CD4-positive, CD25-positive, alpha-beta regulatory T cell (primary cell): ENCODE measurements at regions not wholly inside any gene's neighbourhood (a gene's known extent, or its start where the extent isn't known, plus 50 kb on each side); places are given as distances from the start of the nearest gene placed in this dataset.

Experiments
- ATAC-seq, 2 donors: fragments of 150-1000 bp; cut with Tn5 transposase; one replicate each; pipeline ENCODE4 v1.10.0; 2021; ENCODE audit warnings: low read depth in 2 of 2, moderate number of reproducible peaks in 2 of 2, moderate library complexity in 1 of 2
- DNase-seq, 3 donors: peaks; one replicate each; pipeline versions ENCODE4 v3.0.0 to v3.0.0-alpha.2; 2012 to 2022; ENCODE audit warnings: mixed read lengths in 1 of 3
- H3K27ac ChIP-seq: one replicate; pipeline ENCODE4 v1.7.0; 2013; ENCODE audit warnings: mild to moderate bottlenecking, low read length; ENCODE audit not compliant: insufficient read depth, poor library complexity, severe bottlenecking
- H3K27me3 ChIP-seq: one replicate; pipeline ENCODE4 v1.7.0; 2013; ENCODE audit warnings: low read length; ENCODE audit not compliant: control insufficient read depth, insufficient read depth
- H3K36me3 ChIP-seq: one replicate; pipeline ENCODE4 v1.7.0; 2013; ENCODE audit warnings: mild to moderate bottlenecking, low read length, moderate library complexity; ENCODE audit not compliant: control insufficient read depth, insufficient read depth
- H3K4me1 ChIP-seq: 2 replicates; pipeline ENCODE4 v1.7.0; 2013; ENCODE audit warnings: mild to moderate bottlenecking, low read length; ENCODE audit not compliant: insufficient read depth, control insufficient read depth, poor library complexity, severe bottlenecking
- H3K4me3 ChIP-seq: one replicate; pipeline ENCODE4 v1.7.0; 2013; ENCODE audit warnings: low read depth, mild to moderate bottlenecking, low read length, moderate library complexity
- H3K9me3 ChIP-seq, 2 experiments: 1 replicate in 1 of 2; 2 replicates in 1 of 2; pipeline ENCODE4 v1.7.0; 2013; ENCODE audit warnings: low read length in 2 of 2, mild to moderate bottlenecking in 1 of 2, moderate library complexity in 1 of 2; ENCODE audit not compliant: control insufficient read depth in 2 of 2
- H3K27ac Mint-ChIP-seq, 3 donors: one replicate each; pipeline ENCODE4 v1.8.0; 2020 to 2022; ENCODE audit warnings: mild to moderate bottlenecking in 3 of 3, mixed read lengths in 3 of 3, moderate library complexity in 2 of 3
- H3K27me3 Mint-ChIP-seq: one replicate; pipeline ENCODE4 v1.8.0; 2022; ENCODE audit warnings: mild to moderate bottlenecking, mixed read lengths
- H3K36me3 Mint-ChIP-seq: one replicate; pipeline ENCODE4 v1.8.0; 2020; ENCODE audit warnings: mixed read lengths
- H3K4me1 Mint-ChIP-seq, 4 donors: one replicate each; pipeline ENCODE4 v1.8.0; 2020 to 2022; ENCODE audit warnings: mixed read lengths in 4 of 4, mild to moderate bottlenecking in 1 of 4
- H3K4me3 Mint-ChIP-seq, 4 donors: one replicate each; pipeline ENCODE4 v1.8.0; 2020 to 2022; ENCODE audit warnings: mild to moderate bottlenecking in 4 of 4, mixed read lengths in 4 of 4, moderate library complexity in 3 of 4
- H3K9me3 Mint-ChIP-seq, 7 donors: one replicate each; pipeline ENCODE4 v1.8.0; 2020 to 2022; ENCODE audit warnings: mixed read lengths in 7 of 7, mild to moderate bottlenecking in 3 of 7, moderate library complexity in 2 of 7

GRCh38 chrX:7216981-7217587 lies 69.1 kb upstream of the PUDP start:
- Histone ChIP-seq H3K4me1 (no peaks in the 10 kb centered on the region), H3K27me3 (no peaks in the 10 kb centered on the region), H3K27ac (no peak overlapping the region), H3K9me3 (no peaks in the 10 kb centered on the region), H3K4me3 (no peak overlapping the region), H3K36me3 (no peaks in the 10 kb centered on the region)
- Mint-ChIP-seq H3K4me1 (no peaks in the 10 kb centered on the region), H3K27ac (no peak overlapping the region), H3K4me3 (no peak overlapping the region), H3K27me3 (no peaks in the 10 kb centered on the region), H3K9me3 (peaks cover 0 to 4% (median 0%) of the 10 kb centered on the region in 7 donors), H3K36me3 (peaks cover 6% of the 10 kb centered on the region)
- ATAC-seq (no peak), DNase-seq (no peak)

- Mint-ChIP-seq H3K4me3 (no peak overlapping the region), H3K36me3 (peaks cover 2% of the 10 kb centered on the region), H3K4me1 (no peaks in the 10 kb centered on the region), H3K27me3 (no peaks in the 10 kb centered on the region), H3K9me3 (peaks cover 0 to 2% (median 0%) of the 10 kb centered on the region in 7 donors), H3K27ac (no peak overlapping the region)
- Histone ChIP-seq H3K36me3 (no peaks in the 10 kb centered on the region), H3K4me3 (no peak overlapping the region), H3K4me1 (no peaks in the 10 kb centered on the region), H3K27ac (no peak overlapping the region), H3K9me3 (no peaks in the 10 kb centered on the region), H3K27me3 (no peaks in the 10 kb centered on the region)
- ATAC-seq (no peak), DNase-seq (no peak)
These were observed 67.9 kb upstream of the PUDP start for GRCh38 chrX:7215842-7216241.

GRCh38 chrX:7214251-7214650 lies 66.3 kb upstream of the PUDP start:
- Histone ChIP-seq H3K36me3 (no peaks in the 10 kb centered on the region), H3K27me3 (no peaks in the 10 kb centered on the region), H3K4me1 (no peaks in the 10 kb centered on the region), H3K9me3 (no peaks in the 10 kb centered on the region), H3K4me3 (no peak overlapping the region), H3K27ac (no peak overlapping the region)
- H3K4me3 Mint-ChIP-seq, result no peak overlapping the region
- DNase-seq (no peak), ATAC-seq (no peak)
- H3K4me1 Mint-ChIP-seq, result no peaks in the 10 kb centered on the region
- H3K9me3 Mint-ChIP-seq, result no peaks in the 10 kb centered on the region
- no peaks in the 10 kb centered on the region for H3K36me3 Mint-ChIP-seq
- no peak overlapping the region for H3K27ac Mint-ChIP-seq
- no peaks in the 10 kb centered on the region for H3K27me3 Mint-ChIP-seq

GRCh38 chrX:7205037-7205577 lies 57.2 kb upstream of the PUDP start:
- H3K9me3 ChIP-seq, result no peaks in the 10 kb centered on the region
- no peak overlapping the region for H3K4me3 ChIP-seq
- Mint-ChIP-seq H3K4me3 (no peak overlapping the region), H3K9me3 (no peaks in the 10 kb centered on the region), H3K4me1 (peaks cover 0 to 5% (median 0%) of the 10 kb centered on the region in 4 donors), H3K36me3 (no peaks in the 10 kb centered on the region), H3K27me3 (no peaks in the 10 kb centered on the region), H3K27ac (peak overlapping the region in 1 of 3 donors; percentile 39)
- no peak overlapping the region for H3K27ac ChIP-seq
- H3K27me3 ChIP-seq, result no peaks in the 10 kb centered on the region
- H3K4me1 ChIP-seq, result no peaks in the 10 kb centered on the region
- DNase-seq (no peak), ATAC-seq (no peak)
- H3K36me3 ChIP-seq, result no peaks in the 10 kb centered on the region

- Histone ChIP-seq H3K4me1 (no peaks in the 10 kb centered on the region), H3K36me3 (no peaks in the 10 kb centered on the region), H3K4me3 (no peak overlapping the region), H3K9me3 (no peaks in the 10 kb centered on the region), H3K27ac (no peak overlapping the region), H3K27me3 (no peaks in the 10 kb centered on the region)
- Mint-ChIP-seq H3K27me3 (no peaks in the 10 kb centered on the region), H3K4me1 (peaks cover 0 to 5% (median 0%) of the 10 kb centered on the region in 4 donors), H3K9me3 (no peaks in the 10 kb centered on the region), H3K4me3 (no peak overlapping the region), H3K36me3 (no peaks in the 10 kb centered on the region), H3K27ac (no peak overlapping the region)
- no peak for DNase-seq
- ATAC-seq, result no peak
These were observed 56.7 kb upstream of the PUDP start for GRCh38 chrX:7204619-7205018.

- ATAC-seq (no peak), DNase-seq (no peak)
- Histone ChIP-seq H3K4me1 (no peaks in the 10 kb centered on the region), H3K36me3 (no peaks in the 10 kb centered on the region), H3K9me3 (no peaks in the 10 kb centered on the region), H3K4me3 (no peak overlapping the region), H3K27ac (no peak overlapping the region), H3K27me3 (no peaks in the 10 kb centered on the region)
- Mint-ChIP-seq H3K27me3 (no peaks in the 10 kb centered on the region), H3K9me3 (no peaks in the 10 kb centered on the region), H3K4me3 (no peak overlapping the region), H3K36me3 (no peaks in the 10 kb centered on the region), H3K27ac (no peak overlapping the region), H3K4me1 (no peaks in the 10 kb centered on the region)
These were observed 54.3 kb upstream of the PUDP start for GRCh38 chrX:7202206-7202605.

- no peak overlapping the region for H3K27ac Mint-ChIP-seq
- H3K27me3 ChIP-seq, result no peaks in the 10 kb centered on the region
- no peak for DNase-seq
- no peak overlapping the region for H3K4me3 ChIP-seq
- no peaks in the 10 kb centered on the region for H3K4me1 ChIP-seq
- no peaks in the 10 kb centered on the region for H3K27me3 Mint-ChIP-seq
- no peak overlapping the region for H3K4me3 Mint-ChIP-seq
- no peaks in the 10 kb centered on the region for H3K36me3 ChIP-seq
- no peak overlapping the region for H3K27ac ChIP-seq
- H3K4me1 Mint-ChIP-seq, result no peaks in the 10 kb centered on the region
- no peaks in the 10 kb centered on the region for H3K9me3 ChIP-seq
- no peak for ATAC-seq
- H3K36me3 Mint-ChIP-seq, result no peaks in the 10 kb centered on the region
- H3K9me3 Mint-ChIP-seq, result no peaks in the 10 kb centered on the region
These were observed 53.5 kb upstream of the PUDP start for GRCh38 chrX:7201496-7201895.

GRCh38 chrX:7198499-7198898 lies 50.5 kb upstream of the PUDP start:
- DNase-seq (no peak), ATAC-seq (no peak)
- Histone ChIP-seq H3K4me3 (no peak overlapping the region), H3K4me1 (no peaks in the 10 kb centered on the region), H3K27ac (no peak overlapping the region), H3K9me3 (no peaks in the 10 kb centered on the region), H3K27me3 (no peaks in the 10 kb centered on the region), H3K36me3 (no peaks in the 10 kb centered on the region)
- no peaks in the 10 kb centered on the region for H3K4me1 Mint-ChIP-seq
- no peaks in the 10 kb centered on the region for H3K27me3 Mint-ChIP-seq
- no peak overlapping the region for H3K4me3 Mint-ChIP-seq
- no peak overlapping the region for H3K27ac Mint-ChIP-seq
- H3K9me3 Mint-ChIP-seq, result no peaks in the 10 kb centered on the region
- H3K36me3 Mint-ChIP-seq, result no peaks in the 10 kb centered on the region
